Parathyroid adenoma (tissue), 2 donors: ENCODE measurements at regions not wholly inside any gene's neighbourhood (a gene's known extent, or its start where the extent isn't known, plus 50 kb on each side); places are given as distances from the start of the nearest gene placed in this dataset.

ENCODE experiments used
- H2AFZ ChIP-seq: fragments of 300-600 bp; sonication (generic); one replicate; pipeline ENCODE4 v1.7.0; 2017; ENCODE audit warnings: antibody characterized with exemption, mild to moderate bottlenecking
- H3K27ac ChIP-seq: fragments of 300-600 bp; sonication (generic); one replicate; pipeline ENCODE4 v1.7.0; 2017
- H3K27me3 ChIP-seq: fragments of 300-600 bp; sonication (generic); one replicate; pipeline ENCODE4 v1.7.0; 2017; ENCODE audit warnings: low read length; ENCODE audit not compliant: control insufficient read depth, insufficient read depth
- H3K36me3 ChIP-seq: fragments of 300-600 bp; sonication (generic); one replicate; pipeline ENCODE4 v1.7.0; 2017; ENCODE audit warnings: low read length; ENCODE audit not compliant: control insufficient read depth, insufficient read depth
- H3K4me1 ChIP-seq: fragments of 300-600 bp; sonication (generic); one replicate; pipeline ENCODE4 v1.7.0; 2017; ENCODE audit warnings: control low read depth
- H3K4me2 ChIP-seq: fragments of 300-600 bp; sonication (generic); one replicate; pipeline ENCODE4 v1.7.0; 2017; ENCODE audit warnings: low read length
- H3K4me3 ChIP-seq: fragments of 300-600 bp; sonication (generic); one replicate; pipeline ENCODE4 v1.7.0; 2017; ENCODE audit warnings: low read depth, low read length
- H3K79me2 ChIP-seq: fragments of 300-600 bp; sonication (generic); one replicate; pipeline ENCODE4 v1.7.0; 2017; ENCODE audit warnings: control low read depth
- H3K9ac ChIP-seq: fragments of 300-600 bp; sonication (generic); one replicate; pipeline ENCODE4 v1.7.0; 2017; ENCODE audit warnings: mild to moderate bottlenecking
- H3K9me3 ChIP-seq: fragments of 300-600 bp; sonication (generic); one replicate; pipeline ENCODE4 v1.7.0; 2017; ENCODE audit warnings: low read length; ENCODE audit not compliant: control insufficient read depth
- TF ChIP-seq, protein P1 (sequence below): fragments of 300-600 bp; sonication (generic); IDR thresholded peaks from one replicate; pipeline ENCODE4 v1.7.0; 2017; ENCODE audit warnings: antibody characterized with exemption, mild to moderate bottlenecking
- donor health status: primary hyperparathyroidism.

- Histone ChIP-seq H3K27ac (no peak overlapping the region), H3K9me3 (no peaks in the 10 kb centered on the region), H3K4me1 (no peaks in the 10 kb centered on the region), H3K4me3 (no peak overlapping the region), H3K36me3 (no peaks in the 10 kb centered on the region), H3K79me2 (no peaks in the 10 kb centered on the region), H3K9ac (no peak overlapping the region), H2AFZ (no peak overlapping the region), H3K4me2 (no peak overlapping the region), H3K27me3 (no peaks in the 10 kb centered on the region)
- TF ChIP-seq, protein P1, sequence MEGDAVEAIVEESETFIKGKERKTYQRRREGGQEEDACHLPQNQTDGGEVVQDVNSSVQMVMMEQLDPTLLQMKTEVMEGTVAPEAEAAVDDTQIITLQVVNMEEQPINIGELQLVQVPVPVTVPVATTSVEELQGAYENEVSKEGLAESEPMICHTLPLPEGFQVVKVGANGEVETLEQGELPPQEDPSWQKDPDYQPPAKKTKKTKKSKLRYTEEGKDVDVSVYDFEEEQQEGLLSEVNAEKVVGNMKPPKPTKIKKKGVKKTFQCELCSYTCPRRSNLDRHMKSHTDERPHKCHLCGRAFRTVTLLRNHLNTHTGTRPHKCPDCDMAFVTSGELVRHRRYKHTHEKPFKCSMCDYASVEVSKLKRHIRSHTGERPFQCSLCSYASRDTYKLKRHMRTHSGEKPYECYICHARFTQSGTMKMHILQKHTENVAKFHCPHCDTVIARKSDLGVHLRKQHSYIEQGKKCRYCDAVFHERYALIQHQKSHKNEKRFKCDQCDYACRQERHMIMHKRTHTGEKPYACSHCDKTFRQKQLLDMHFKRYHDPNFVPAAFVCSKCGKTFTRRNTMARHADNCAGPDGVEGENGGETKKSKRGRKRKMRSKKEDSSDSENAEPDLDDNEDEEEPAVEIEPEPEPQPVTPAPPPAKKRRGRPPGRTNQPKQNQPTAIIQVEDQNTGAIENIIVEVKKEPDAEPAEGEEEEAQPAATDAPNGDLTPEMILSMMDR = no peak
These were observed 64.0 kb downstream of the CCNG2 start for GRCh38 chr4:77220828-77221613.

GRCh38 chr4:77225022-77225421 lies 68.0 kb downstream of the CCNG2 start:
- H3K9me3 ChIP-seq = no peaks in the 10 kb centered on the region
- H2AFZ ChIP-seq = no peak overlapping the region
- no peaks in the 10 kb centered on the region for H3K36me3 ChIP-seq
- no peak overlapping the region for H3K4me2 ChIP-seq
- no peak overlapping the region for H3K9ac ChIP-seq
- H3K4me3 ChIP-seq = no peak overlapping the region
- no peaks in the 10 kb centered on the region for H3K4me1 ChIP-seq
- no peaks in the 10 kb centered on the region for H3K79me2 ChIP-seq
- no peaks in the 10 kb centered on the region for H3K27me3 ChIP-seq
- no peak overlapping the region for H3K27ac ChIP-seq
- TF ChIP-seq, protein P1 = no peak

GRCh38 chr4:77226939-77227705 lies 70.1 kb downstream of the CCNG2 start:
- TF ChIP-seq, protein P1 = no peak
- Histone ChIP-seq H3K4me3 (no peak overlapping the region), H3K9ac (no peak overlapping the region), H3K4me2 (no peak overlapping the region), H3K27ac (no peak overlapping the region), H3K4me1 (no peaks in the 10 kb centered on the region), H2AFZ (no peak overlapping the region), H3K9me3 (no peaks in the 10 kb centered on the region), H3K36me3 (no peaks in the 10 kb centered on the region), H3K79me2 (no peaks in the 10 kb centered on the region), H3K27me3 (no peaks in the 10 kb centered on the region)

DNA sequence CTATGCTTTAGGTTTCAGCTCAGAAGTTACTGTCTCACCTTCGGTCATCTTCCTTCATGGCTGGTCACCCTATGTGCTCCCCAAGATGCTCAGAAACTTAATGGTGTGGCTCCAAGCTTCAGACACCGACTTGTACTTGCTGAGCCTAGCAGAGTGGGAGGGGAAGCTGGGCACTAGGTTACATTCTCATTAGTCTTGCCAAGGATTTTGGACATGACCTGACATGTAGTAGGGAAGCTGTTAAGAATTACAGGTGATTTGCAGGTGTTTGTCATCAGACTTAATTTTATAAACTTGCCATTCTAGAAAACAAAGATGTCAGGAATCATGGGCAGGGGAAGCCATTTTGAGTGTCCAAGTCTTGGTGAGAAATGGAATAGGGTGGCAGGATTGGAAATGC lies 72.4 kb downstream of the CCNG2 start:
- Histone ChIP-seq H3K9me3 (no peaks in the 10 kb centered on the region), H3K27ac (no peak overlapping the region), H3K79me2 (no peaks in the 10 kb centered on the region), H3K4me1 (no peaks in the 10 kb centered on the region), H3K4me3 (no peak overlapping the region), H3K36me3 (no peaks in the 10 kb centered on the region), H2AFZ (no peak overlapping the region), H3K9ac (no peak overlapping the region), H3K4me2 (no peak overlapping the region), H3K27me3 (no peaks in the 10 kb centered on the region)
- TF ChIP-seq, protein P1 = no peak
